CD4-positive, alpha-beta T cell treated with Interferon gamma for 1 hour (primary cell): ENCODE measurements at regions not wholly inside any gene's neighbourhood (a gene's known extent, or its start where the extent isn't known, plus 50 kb on each side); places are given as distances from the start of the nearest gene placed in this dataset.

ENCODE experiments used
- DNase-seq: peaks from one replicate; pipeline ENCODE4 v3.0.0-alpha.2; 2020

- no peak for DNase-seq
These were observed 546.0 kb downstream of the METTL15 start for GRCh38 chr11:28654191-28654590.

GRCh38 chr11:28649922-28650321, 541.7 kb downstream of the METTL15 start:
- DNase-seq, result no peak

GRCh38 chr11:28636566-28636965, 528.4 kb downstream of the METTL15 start:
- DNase-seq, result no peak

- DNase-seq, result no peak
These were observed 527.8 kb downstream of the METTL15 start for GRCh38 chr11:28636033-28636432.

GRCh38 chr11:28632338-28632737, 524.1 kb downstream of the METTL15 start:
- DNase-seq, result no peak

- DNase-seq, result no peak
These were observed 523.0 kb downstream of the METTL15 start for GRCh38 chr11:28631148-28631547.

GRCh38 chr11:28629235-28629634, 521.0 kb downstream of the METTL15 start:
- no peak for DNase-seq

GRCh38 chr11:28628412-28628811, 520.2 kb downstream of the METTL15 start:
- no peak for DNase-seq

GRCh38 chr11:28627690-28628255, 519.6 kb downstream of the METTL15 start:
- no peak for DNase-seq

GRCh38 chr11:28625532-28625931, 517.3 kb downstream of the METTL15 start:
- no peak for DNase-seq

GRCh38 chr11:28621753-28622152, 513.6 kb downstream of the METTL15 start:
- DNase-seq, result no peak

- DNase-seq, result no peak
These were observed 511.8 kb downstream of the METTL15 start for GRCh38 chr11:28619846-28620540.

GRCh38 chr11:28618416-28618815, 510.2 kb downstream of the METTL15 start:
- DNase-seq, result no peak

GRCh38 chr11:28616160-28616965, 508.2 kb downstream of the METTL15 start:
- no peak for DNase-seq

GRCh38 chr11:28615542-28615941, 507.4 kb downstream of the METTL15 start:
- no peak for DNase-seq

GRCh38 chr11:28606930-28607329, 498.7 kb downstream of the METTL15 start:
- no peak for DNase-seq

- DNase-seq, result no peak
These were observed 491.5 kb downstream of the METTL15 start for GRCh38 chr11:28599656-28600055.

- DNase-seq, result no peak
These were observed 490.3 kb downstream of the METTL15 start for GRCh38 chr11:28598531-28598930.

- DNase-seq, result no peak
These were observed 488.6 kb downstream of the METTL15 start for GRCh38 chr11:28596816-28597215.

- no peak for DNase-seq
These were observed 484.0 kb downstream of the METTL15 start for GRCh38 chr11:28592141-28592540.

GRCh38 chr11:28584992-28585391, 476.8 kb downstream of the METTL15 start:
- DNase-seq, result no peak

GRCh38 chr11:28582506-28582905, 474.3 kb downstream of the METTL15 start:
- no peak for DNase-seq

GRCh38 chr11:28581286-28582242, 473.4 kb downstream of the METTL15 start:
- no peak for DNase-seq
